ENCODE measurements at regions not wholly inside any gene's neighbourhood (a gene's known extent, or its start where the extent isn't known, plus 50 kb on each side); places are given as distances from the start of the nearest gene placed in this dataset.
"Not testable (repeated sequence)": the region's sequence is repeated elsewhere in the genome, so short reads cannot be mapped to it uniquely, and the experiment has no call there.

DNA sequence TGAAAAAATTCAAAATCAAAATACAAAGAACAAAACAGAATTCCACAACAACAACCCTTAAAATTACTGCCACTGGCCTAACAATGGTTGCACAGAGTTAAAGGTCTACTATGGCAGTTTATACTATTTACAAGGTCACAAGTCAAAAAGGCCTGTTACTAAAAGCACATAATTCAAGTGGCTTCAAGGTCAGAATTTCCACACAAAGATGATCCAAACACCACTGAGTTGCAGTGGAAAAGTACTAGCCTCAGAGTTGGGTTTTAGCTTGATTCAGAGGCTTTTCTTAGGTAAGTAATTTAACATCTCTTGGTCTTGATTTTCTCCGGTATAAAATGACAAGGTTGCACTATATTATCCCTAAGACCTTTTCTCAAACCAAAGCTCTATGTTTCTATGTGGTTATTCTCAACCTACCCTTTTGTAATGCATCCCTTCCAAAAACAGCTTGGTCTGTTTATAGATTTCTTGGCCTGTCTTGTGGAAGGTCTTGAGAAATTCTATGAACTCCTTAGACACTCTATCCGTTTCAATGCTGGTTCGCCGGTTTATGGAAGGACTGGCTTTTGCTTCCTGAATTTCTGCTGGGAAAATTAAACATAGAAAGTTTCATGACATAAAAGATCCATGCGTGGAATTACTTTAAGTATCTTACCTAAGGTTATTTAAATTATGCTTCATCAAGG is 69.5 kb downstream of the MDH2 start:
- H3K4me3 ChIP-seq (ENCODE audit: low read length); DNase-seq (ENCODE audit: low read depth): not testable (repeated sequence)

- not testable (repeated sequence) for DNase-seq (ENCODE audit: low read depth); H3K4me3 ChIP-seq (ENCODE audit: low read length)
Measured at GRCh38 chr7:76118253-76119036, 70.5 kb downstream of the MDH2 start.

- TF ChIP-seq CTCF (IDR thresholded peaks at IDR 0.05; ENCODE audit: insufficient read depth, low read depth, low read length, missing control alignments) = no peak
- no peak overlapping the region for H3K4me3 ChIP-seq (ENCODE audit: low read length)
- DNase-seq (ENCODE audit: low read depth) = no peak
Measured at GRCh38 chr7:76121044-76121443, 73.1 kb downstream of the MDH2 start.

DNA sequence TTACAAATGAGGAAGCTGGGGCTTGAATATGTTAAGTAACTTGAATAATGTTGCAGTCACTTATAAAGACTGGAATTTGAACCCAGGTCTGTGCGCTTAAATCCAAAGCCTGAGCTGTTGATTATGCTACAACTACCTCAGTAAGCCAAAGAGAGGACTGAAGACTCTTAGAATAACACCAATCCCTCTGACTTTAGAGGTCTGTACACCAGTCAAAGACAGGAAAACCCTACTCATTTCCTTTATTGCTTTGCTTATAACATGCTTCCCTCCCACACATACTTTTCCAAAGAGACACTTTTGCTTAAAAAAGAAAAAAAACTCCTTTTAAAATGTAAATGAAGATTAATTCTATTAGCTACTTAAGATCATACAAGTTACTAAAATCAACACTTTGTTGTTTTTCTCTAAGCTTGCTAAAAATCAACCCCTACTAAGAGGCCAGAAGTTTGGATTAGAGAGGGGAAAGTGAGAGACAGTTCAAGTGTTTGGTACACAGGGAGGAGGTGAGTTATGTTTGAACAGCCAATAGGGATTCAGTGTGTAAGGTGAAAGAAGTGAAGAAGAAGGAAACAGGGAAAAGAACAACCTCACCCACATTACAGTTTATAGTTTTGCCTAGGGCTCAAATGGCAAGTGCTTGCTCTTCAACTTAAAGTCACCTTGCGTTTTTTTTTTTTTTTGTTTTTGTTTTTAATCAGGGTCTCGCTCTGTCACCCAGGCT is 74.8 kb downstream of the MDH2 start:
- H3K4me3 ChIP-seq (ENCODE audit: low read length) = no peak overlapping the region
- no peak for TF ChIP-seq CTCF (IDR thresholded peaks at IDR 0.05; ENCODE audit: insufficient read depth, low read depth, low read length, missing control alignments)
- no peak for DNase-seq (ENCODE audit: low read depth)

DNA sequence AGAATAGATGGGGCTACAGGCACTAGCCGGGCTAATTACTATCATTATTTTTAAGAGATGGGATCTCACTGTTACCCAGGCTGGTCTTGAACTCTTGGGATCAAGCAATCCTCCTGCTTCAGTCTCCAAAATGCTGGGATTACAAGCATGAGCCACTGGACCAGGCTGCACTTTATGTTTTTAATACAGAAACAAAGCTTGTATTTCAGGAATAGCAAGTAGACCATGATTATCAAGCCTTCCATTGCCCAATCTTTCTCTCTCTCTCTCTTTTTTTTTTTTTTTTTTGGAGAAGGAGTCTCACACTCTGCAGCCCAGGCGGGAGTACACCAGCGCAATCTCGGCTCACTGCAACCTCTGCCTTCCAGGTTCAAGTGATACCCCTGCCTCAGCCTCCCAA is 75.4 kb downstream of the MDH2 start:
- peak; percentile 52 for DNase-seq (ENCODE audit: low read depth)
- no peak for TF ChIP-seq CTCF (IDR thresholded peaks at IDR 0.05; ENCODE audit: insufficient read depth, low read depth, low read length, missing control alignments)
- H3K4me3 ChIP-seq (ENCODE audit: low read length) = no peak overlapping the region

- no peak overlapping the region for H3K4me3 ChIP-seq (ENCODE audit: low read length)
- DNase-seq (ENCODE audit: low read depth) = no peak
- TF ChIP-seq CTCF (IDR thresholded peaks at IDR 0.05; ENCODE audit: insufficient read depth, low read depth, low read length, missing control alignments) = no peak
Measured at GRCh38 chr7:76125560-76125959, 76.1 kb upstream of the SRRM3 start.

GRCh38 chr7:76126632-76127031 is 75.1 kb upstream of the SRRM3 start:
- no peak for TF ChIP-seq CTCF (IDR thresholded peaks at IDR 0.05; ENCODE audit: insufficient read depth, low read depth, low read length, missing control alignments)
- no peak overlapping the region for H3K4me3 ChIP-seq (ENCODE audit: low read length)
- DNase-seq (ENCODE audit: low read depth) = no peak
